ENCODE measurements at regions not wholly inside any gene's neighbourhood (a gene's known extent, or its start where the extent isn't known, plus 50 kb on each side); places are given as distances from the start of the nearest gene placed in this dataset.
"Not testable (repeated sequence)": the region's sequence is repeated elsewhere in the genome, so short reads cannot be mapped to it uniquely, and the experiment has no call there.

GRCh38 chr4:30160140-30160539, 560.0 kb upstream of the PCDH7 start:
- DNase-seq: no peak

- DNase-seq: no peak
Observed at GRCh38 chr4:30172416-30172815, 547.8 kb upstream of the PCDH7 start.

GRCh38 chr4:30181512-30181911, 538.7 kb upstream of the PCDH7 start:
- no peak for DNase-seq

DNA sequence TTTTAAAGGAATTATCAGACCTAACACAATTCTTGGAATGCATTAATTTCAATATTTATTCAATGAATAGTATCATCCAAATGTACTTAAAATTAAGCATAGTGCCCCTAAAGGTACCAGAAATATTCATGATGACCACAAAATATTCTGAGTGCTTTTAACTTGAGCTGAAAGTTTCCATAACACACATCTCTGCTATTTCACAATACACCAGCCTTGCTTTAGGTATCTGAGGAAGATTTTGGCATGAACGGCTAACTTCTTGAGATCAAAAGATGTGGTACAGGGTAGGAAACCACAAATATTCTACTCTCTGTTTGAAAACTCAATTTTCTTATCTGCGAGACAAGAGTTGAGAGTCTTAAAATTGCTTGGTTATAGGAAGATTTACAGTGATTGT, 538.3 kb upstream of the PCDH7 start:
- DNase-seq: no peak

- no peak for DNase-seq
Observed at GRCh38 chr4:30182786-30183185, 537.4 kb upstream of the PCDH7 start.

- DNase-seq: no peak
Observed at GRCh38 chr4:30191902-30192301, 528.3 kb upstream of the PCDH7 start.

GRCh38 chr4:30207389-30207788, 512.8 kb upstream of the PCDH7 start:
- DNase-seq: no peak

- no peak for DNase-seq
Observed at GRCh38 chr4:30208731-30209435, 511.3 kb upstream of the PCDH7 start.

DNA sequence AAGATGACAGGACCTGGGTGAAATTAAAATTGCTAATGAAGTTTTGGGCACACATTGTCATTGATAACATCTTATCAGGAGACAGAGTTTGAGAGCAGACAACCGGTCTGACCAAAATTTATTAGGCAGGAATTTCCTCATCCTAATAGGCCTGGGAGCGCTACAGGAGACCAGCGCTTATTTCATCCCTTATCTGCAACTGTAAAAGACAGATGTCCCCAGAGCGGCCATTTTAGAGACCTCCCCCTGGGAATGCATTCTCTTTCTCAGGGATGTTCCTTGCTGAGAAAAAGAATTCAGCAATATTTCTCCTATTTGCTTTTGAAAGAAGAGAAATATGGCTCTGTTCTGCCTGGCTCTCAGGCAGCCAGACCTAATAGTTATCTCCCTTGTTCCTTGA, 504.2 kb upstream of the PCDH7 start:
- DNase-seq: not testable (repeated sequence)

DNA sequence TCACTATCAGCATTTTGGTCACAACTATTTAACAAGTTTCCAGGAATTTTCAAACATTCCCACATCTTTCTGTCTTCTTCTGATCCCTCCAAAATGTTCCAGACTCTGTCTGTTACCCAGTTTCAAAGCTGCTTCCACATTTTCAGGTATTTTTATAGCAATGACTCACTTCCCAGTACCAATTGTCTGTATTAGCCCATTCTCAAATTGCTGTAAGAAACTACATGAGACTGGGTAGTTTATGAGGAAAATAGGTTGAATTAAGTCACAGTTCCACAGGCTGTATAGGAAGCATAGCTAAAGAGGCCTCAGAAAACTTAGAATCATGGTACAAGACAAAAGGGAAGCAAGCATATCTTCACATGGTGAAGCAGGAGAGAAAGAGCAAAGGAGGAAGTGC, 475.0 kb upstream of the PCDH7 start:
- DNase-seq: no peak

DNA sequence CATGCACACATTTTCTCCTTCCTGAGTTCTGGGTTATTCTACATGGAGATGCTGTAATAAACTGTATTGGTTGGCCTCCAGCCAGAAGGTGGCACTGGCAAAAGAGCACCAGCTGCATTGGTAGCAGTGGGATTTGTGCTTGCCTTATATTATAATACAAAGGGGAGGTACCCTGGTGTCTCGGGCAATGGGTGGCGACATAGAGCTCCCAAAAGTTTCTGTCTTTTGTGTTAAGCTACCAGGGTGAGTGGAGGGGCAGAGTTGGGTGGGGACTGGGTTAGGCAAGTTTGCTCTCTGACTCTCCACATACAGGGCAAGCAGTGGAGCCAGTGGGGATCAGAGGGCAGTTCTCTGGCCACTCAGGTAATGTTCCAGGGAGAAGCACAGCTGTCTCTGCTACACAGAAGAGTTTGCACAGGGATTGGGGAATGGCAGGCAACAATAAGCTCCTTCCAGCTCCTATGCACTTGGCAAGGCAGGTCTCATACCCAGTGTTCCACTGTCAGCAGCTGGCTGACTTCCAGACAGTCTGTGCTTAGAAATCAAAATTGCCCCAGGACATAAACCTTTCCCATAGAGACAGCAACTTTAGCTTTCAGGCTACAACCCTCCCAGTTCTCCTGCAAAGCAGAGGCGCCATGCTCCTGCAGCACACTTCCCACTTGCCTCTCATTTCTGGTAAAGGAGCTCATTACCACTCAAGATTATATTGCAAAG, 463.9 kb upstream of the PCDH7 start:
- no peak for DNase-seq

DNA sequence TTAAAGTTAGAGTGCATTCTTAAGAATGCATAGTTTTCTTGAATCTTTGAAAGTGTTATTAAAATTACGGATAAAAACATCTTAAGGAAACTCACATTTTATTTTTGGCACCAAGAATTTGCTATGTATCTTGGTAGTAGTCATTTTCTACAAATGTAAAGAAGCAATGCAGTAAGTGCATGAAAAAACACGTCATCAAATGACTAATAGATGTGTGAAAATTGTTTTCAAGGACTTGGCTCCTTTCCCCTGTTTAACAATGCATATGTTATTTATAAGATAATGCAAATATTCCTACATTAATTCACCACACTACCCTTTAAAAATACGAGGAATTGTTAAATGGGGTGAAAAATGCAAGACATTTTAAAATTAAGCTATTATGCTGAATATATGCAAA, 461.2 kb upstream of the PCDH7 start:
- no peak for DNase-seq

- DNase-seq: no peak
Observed at GRCh38 chr4:30262379-30262778, 457.8 kb upstream of the PCDH7 start.

DNA sequence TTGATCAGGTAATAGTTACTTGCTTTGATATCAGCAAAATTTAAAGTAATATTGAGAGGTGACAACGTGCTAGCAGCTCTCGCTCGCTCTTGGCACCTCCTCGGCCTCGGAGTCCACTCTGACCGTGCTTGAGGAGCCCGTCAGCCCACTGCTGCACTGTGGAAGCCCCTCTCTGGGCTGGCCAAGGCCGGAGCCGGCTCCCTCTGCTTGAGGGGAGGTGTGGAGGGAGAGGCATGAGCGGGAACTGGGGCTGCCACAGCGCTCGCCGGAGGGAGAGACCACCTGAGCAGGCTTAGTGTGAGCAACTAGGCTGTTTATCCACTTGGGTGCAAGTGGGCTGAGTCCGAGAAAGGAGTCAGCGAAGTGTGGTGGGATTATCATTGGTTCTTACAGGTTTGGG, 455.7 kb upstream of the PCDH7 start:
- no peak for DNase-seq

GRCh38 chr4:30265716-30266115, 454.5 kb upstream of the PCDH7 start:
- DNase-seq: no peak

DNA sequence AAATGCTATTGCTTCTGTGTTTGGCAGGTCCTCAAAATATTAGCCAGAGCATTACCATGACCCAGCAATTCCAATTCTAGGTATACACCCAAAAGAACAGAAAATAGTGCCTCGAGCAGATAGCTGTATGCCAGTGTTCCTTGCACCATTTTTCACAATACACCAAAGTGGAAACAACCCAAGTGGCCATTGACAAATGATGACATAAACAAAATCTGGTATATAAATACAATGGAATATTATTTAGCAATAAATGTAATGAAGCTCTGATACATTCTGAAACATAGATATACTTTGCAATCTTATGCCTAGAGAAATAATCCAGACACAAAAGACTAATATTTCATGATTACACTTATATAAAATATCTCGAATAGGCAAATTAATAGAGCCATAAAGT, 451.8 kb upstream of the PCDH7 start:
- no peak for DNase-seq

DNA sequence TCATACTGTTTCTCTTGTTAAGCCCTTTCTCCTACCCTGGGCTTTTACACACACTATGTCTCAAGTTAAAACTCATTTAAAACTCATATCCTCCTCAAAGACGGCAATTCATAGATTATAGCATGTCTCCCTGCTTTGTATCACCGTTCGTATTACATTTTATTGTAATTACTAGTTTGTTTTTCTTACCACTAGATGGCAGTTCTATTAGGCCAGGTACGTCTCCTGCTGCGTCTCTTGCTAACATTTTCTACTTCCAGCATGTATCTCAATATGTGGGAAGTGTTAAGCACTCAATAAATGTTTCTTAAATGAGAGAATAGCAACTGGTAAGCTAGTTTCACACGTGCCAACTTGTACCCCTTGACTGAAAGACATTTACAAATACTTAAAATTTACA, 450.3 kb upstream of the PCDH7 start:
- no peak for DNase-seq

DNA sequence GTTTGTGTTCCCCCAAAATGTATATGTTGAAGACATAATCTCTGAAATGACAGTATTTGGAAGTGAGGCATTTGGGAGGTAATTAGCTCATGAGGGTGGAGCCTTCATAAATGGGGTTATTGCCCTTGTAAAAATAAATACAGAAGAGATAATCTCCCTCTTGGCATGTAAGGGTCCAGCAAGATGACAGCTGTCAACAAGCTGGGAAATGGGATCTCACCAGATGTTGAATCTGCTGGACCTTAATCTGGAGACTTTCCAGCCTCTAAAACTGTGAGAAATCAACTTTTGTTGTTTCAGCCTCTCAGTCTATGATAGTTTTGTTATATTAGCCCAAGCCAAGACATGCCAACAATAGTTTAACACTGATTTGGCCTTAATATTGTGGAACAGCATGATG, 438.2 kb upstream of the PCDH7 start:
- DNase-seq: no peak

GRCh38 chr4:30283336-30283735, 436.8 kb upstream of the PCDH7 start:
- DNase-seq: no peak

DNA sequence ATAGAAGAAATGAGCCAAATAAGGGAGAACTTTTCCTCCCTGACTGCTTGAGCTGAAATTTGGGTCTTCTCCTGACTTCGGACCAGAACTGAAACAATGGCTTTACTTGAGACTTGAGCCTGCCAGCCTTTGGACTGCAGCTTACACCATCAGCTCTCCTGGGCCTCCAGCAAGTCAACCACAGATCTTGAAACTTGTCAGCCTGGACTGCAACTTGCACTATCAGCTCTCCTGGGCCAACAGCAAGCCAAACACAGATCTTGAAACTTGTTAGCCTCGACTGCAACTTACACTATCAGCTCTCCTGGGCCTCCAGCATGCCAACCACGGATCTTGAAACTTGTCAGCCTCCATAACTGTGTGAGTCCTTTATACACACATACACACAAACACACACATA, 425.9 kb upstream of the PCDH7 start:
- DNase-seq: no peak

DNA sequence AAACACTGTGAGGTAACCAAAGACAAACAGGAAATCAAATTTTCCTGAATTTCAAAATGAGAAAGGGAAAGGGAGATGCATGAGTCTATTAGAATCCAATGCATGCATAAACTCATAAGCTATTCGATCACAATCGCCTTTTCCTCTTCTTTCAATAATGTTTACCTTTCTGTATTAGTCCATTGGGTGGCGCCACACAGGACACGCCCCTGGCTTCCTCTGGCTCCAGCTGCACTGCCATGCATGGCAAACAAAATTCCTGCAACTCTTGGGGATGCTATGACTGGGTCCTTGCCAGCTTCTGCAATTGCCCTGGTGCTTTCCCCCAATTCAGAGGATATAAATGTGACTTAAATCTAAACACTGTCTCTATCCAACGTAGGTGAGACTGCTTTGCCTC, 424.5 kb upstream of the PCDH7 start:
- DNase-seq: no peak

DNA sequence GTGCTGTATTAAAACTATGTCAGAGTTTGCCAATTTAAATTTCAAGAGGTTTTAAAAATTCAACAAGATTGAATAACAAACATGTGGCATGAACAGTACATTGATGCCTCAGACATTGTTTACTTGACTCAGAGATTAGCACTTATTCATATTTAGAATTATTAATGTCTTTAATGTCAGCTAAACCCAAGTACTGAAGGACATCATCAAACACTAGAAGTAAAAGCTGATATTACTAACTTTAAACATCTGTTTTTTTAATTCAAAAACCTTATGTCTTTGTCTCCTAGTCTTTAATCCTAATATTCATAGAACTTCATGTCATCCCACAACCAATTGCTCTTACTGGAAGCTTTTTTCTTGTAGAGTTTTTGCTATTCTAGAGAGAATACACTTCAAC, 406.2 kb upstream of the PCDH7 start:
- DNase-seq: no peak

- DNase-seq: no peak
Observed at GRCh38 chr4:30330894-30331652, 389.1 kb upstream of the PCDH7 start.

GRCh38 chr4:30341731-30342130, 378.4 kb upstream of the PCDH7 start:
- no peak for DNase-seq
